ENCODE measurements at regions not wholly inside any gene's neighbourhood (a gene's known extent, or its start where the extent isn't known, plus 50 kb on each side); places are given as distances from the start of the nearest gene placed in this dataset.
A peak's percentile ranks its signal among the peaks of the same experiment; 100 is the strongest.

DNA sequence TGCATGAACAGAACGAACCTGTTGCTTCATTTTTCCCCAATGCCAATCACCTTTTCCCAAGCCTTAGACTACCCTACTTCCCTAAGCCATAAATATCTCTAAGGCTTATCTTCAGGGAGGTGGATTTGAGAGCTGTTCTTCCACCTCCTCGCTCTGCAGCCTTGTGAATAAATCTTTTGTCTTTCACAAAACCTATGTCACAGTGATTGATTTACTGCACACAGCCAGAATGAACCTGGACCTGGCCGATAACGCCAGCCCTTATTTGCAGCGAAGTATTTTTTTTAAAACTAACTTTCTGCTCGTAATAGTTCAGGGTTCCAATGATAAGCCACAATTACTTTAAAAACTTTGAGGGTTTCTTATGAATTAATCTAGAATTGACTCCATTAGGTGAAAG lies 632.6 kb downstream of the PTPRU start:
- no peak for DNase-seq

GRCh38 chr1:29868096-29868495 lies 631.8 kb downstream of the PTPRU start:
- DNase-seq: no peak

- no peak for DNase-seq
Measured at GRCh38 chr1:29865051-29865450, 628.7 kb downstream of the PTPRU start.

DNA sequence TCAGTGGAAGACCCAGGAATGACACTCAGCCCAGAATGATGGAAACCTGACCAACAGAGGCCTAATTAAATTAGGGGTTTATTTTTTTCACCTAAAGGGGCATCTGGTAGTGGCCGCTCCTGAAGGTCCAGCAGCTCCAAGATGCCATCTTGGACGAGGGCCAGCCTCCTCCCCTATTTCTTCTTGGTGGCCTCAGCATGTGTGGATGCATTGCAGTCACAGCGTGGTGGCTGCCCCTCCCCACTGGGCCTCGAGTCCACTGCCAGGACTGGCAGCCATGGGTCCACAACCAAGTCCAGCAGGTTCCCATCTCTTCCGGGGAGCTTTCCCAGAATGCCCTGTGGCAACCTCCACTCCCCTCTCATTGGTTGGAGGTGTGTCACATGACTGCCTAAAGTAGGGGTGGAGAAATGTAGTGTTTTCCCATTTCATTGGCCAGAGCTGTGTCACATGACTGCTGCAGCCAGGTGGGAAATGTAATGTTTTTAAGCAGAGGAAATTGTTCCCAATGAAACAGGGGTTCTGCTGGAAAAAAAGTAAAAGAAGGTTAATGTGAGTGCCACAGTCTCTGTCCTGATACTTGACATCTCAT lies 628.2 kb downstream of the PTPRU start:
- no peak for DNase-seq

GRCh38 chr1:29861922-29862321 lies 625.6 kb downstream of the PTPRU start:
- no peak for DNase-seq

DNA sequence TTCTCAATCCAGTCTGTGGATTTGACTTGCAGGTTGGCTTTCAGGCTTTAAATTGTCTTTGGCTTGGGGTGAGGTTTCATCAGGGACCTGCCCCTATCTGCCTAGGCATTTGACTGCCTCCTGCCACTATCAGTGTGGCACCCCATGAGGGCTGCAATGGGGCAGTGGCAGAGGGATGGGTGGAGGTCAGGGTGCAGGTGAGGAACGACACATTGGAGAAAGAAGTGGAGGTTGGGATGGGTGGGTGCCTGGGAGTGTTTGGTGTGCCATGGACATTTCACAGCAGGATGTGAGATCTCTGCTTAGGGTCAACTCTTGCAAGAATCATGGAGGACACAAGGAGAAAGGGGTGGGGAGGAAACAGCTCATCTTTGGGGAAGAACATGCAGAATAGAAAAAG lies 625.1 kb downstream of the PTPRU start:
- DNase-seq: no peak

- no peak for DNase-seq
Measured at GRCh38 chr1:29860681-29861080, 624.4 kb downstream of the PTPRU start.

DNA sequence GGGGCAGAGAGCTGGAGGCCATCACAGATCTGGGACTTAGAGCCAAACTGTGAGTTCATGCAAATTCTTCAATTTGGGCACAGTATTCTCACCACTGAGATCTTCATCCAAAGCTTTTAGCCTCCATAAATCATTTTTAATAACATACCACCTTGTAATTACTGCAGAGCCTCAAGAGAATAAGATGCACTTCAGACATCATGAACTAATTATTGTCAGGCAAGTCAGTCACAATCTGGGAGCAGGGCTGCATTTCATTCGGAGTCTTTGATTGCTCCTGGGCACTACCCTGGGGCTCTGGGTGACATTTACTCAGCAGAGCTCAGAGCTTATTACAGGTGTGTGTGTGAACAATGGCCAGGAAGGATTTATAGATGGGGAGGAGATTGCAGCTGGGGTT lies 623.7 kb downstream of the PTPRU start:
- DNase-seq: peak; percentile 26

- no peak for DNase-seq
Measured at GRCh38 chr1:29859126-29859525, 622.8 kb downstream of the PTPRU start.

GRCh38 chr1:29858646-29859045 lies 622.3 kb downstream of the PTPRU start:
- DNase-seq: no peak

DNA sequence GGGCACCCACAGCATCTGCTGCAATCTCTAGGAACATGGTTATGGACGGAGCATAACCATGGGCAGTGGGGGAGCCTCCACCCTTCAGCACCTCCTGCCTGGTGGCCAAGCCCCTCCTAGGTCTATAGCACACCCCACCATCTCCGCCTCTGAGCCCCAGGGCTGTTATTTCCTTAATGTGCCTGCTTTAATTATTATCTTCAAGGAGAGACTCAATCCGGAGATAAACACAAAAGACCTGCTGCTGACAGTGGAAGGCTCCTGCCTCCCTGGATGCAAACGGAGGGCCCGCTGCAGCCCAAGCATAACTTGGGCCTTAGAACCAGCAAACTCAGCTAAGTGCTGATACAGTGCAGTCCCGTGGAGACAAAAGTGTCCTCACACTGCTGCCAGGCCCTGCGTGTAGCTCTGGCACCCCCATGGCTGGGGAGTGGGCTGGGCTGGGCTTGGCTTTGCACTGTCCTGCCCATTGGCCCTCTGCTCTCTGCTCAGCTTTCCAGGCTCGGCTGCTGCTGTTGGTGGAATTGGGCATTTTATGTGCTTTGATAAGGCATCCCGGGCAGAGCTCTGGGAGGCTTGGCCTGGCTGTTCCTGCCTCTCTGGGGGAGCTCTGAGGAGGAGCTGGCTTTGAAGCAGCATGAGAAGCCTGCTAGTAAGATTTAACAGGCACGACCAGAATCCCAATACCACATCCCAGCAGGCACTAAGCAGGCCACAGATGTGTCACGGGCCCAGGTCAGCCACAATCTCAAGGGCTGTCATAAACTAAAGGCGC lies 620.2 kb downstream of the PTPRU start:
- DNase-seq: no peak

DNA sequence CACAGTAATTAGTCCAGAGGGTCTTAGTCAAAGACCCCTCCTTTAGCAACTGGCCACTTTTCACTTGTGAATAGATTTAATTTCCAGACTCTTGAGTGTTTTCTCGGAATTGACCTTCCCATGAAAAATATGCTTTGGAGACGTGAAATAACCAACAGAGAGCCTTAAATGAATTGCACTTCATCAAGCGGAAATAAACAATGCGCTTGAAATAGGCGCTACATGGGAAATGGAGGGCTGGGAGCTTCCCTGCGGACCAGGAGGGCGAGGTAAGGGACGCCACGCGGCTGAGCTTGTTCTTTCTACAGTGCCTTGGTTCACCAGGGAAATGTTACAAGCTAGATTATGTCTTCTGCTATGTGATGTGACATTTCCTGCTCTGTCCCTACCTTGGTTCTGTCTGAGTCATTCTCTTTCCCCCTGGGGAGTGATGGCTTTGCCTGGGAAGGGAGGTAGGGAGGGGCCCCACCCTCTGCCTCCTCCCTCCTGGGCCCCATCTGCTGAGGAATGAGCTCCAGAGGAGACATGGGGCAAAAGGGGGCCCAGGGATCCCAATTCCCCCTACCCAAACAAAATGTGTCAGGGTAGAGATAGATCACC lies 619.3 kb downstream of the PTPRU start:
- DNase-seq: no peak

GRCh38 chr1:29854700-29855276 lies 618.5 kb downstream of the PTPRU start:
- no peak for DNase-seq

DNA sequence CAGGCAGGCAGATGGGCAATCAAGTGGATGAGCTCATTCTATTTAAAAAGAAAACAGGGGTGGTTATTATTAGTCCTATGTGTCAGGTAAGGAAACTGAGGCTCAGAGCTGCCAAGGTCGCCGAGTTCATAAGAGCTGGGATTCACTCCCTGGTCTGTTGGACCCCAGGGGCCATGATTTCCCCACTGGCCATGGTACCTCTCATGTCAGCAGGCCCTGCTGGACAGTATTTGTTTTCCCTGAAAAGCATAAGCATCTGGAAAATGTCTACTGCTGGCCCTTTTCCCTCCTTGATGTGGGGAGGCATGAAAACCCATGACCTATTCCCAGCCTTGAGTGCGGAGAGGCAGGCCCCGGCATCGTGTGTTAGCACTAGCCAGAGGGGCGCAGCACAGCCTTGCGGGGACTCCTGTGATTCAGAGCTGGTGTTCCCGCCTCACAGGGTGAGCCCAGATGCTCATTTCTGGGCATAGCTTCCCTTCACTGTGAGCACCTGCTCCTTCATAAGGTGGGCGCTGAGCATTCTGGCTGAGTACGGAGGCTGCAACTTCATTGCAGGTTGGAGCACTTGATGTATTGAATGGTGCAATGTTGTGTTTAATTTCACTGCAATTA lies 617.5 kb downstream of the PTPRU start:
- no peak for DNase-seq

DNA sequence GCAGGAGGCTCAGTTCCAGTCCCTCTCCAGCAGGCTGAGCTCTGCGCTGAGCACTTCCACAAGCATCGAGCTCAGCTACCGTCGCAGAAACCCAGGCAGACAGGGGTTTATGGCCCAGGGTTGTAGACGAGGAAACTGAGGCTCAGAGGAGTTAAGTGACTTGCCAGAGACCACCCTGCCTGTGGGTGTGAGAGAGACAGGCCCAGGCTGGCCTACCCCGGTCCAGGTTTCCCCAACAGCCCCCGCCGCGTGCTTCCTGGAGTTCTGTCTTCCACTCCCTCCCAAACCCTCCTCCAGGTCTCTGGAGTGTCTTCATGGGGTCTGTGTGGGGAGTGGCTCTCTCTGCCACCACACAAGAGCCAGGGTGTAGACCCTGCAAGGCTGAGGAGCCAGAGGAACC lies 615.9 kb downstream of the PTPRU start:
- DNase-seq: no peak

GRCh38 chr1:29851691-29852090 lies 615.4 kb downstream of the PTPRU start:
- peak; percentile 17 for DNase-seq

- no peak for DNase-seq
Measured at GRCh38 chr1:29849991-29850757, 613.9 kb downstream of the PTPRU start.

GRCh38 chr1:29849038-29849750 lies 612.9 kb downstream of the PTPRU start:
- peak; percentile 63 for DNase-seq

DNA sequence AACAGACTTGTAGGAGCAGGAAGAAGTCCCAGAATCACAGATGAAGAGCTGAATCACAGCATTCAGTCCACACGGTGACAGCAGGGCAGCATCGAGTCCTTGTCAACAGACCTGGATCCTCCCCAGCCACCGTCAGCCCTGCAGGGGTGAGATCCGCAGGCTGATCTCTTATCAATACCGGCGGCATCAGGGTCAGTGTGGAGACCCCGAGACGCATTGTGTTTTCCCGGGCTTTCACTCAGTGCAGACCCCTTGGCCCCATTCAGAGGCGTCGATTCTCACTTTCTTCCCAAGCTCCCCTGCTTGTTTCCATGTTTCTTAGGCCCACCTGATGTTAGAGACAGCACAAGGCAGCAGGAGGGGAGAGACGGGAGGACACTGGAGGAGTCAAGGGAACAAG lies 609.6 kb downstream of the PTPRU start:
- no peak for DNase-seq

GRCh38 chr1:29842130-29842529 lies 605.8 kb downstream of the PTPRU start:
- DNase-seq: no peak

- no peak for DNase-seq
Measured at GRCh38 chr1:29839726-29840125, 603.4 kb downstream of the PTPRU start.

- DNase-seq: no peak
Measured at GRCh38 chr1:29838738-29839320, 602.5 kb downstream of the PTPRU start.

Measured in activated CD8-positive, alpha-beta memory T cell treated with anti-CD3 and anti-CD28 coated beads for 24 hours (primary cell).